HepG2 (cell line): ENCODE measurements at regions not wholly inside any gene's neighbourhood (a gene's known extent, or its start where the extent isn't known, plus 50 kb on each side); places are given as distances from the start of the nearest gene placed in this dataset.

Experiments used
- ATAC-seq: fragments of 200-7000 bp; cut with Tn5 transposase; 3 replicates; pipeline ENCODE4 v1.9.1; 2020; ENCODE audit warnings: mild to moderate bottlenecking, moderate library complexity
- BruUV-seq: library from RNA; stranded (reverse); fragments of 400-500 nt; replicated peaks from 2 replicates; lab custom pipeline; 2021; lab: Mats Ljungman, UMichigan
- CTCF ChIA-PET: fragments of 300-600 bp; formaldehyde crosslinking; extraction: SDS; loops from one replicate; lab custom pipeline; 2021; ENCODE audit warnings: low total read pairs, inconsistent platforms, low intra/inter-chr PET ratio; lab: Yijun Ruan, JAX
- POLR2A ChIA-PET: fragments of 350-600 bp; sonication (Branson Sonifier 250); formaldehyde crosslinking; loops from one replicate; lab custom pipeline; 2020; ENCODE audit warnings: antibody characterized with exemption, inconsistent platforms; lab: Yijun Ruan, JAX
- DNase-seq: peaks from one replicate; pipeline ENCODE4 v3.0.0-alpha.2; 2015; ENCODE audit warnings: low spot score
- FAIRE-seq: peaks from 3 replicates; lab custom pipeline; 2011; peaks lifted over from hg19 to GRCh38; lab: Jason Lieb, UNC
- H2AFZ ChIP-seq: one replicate; pipeline ENCODE4 v1.6.1; 2011; ENCODE audit warnings: low read length, inconsistent platforms
- H3K27ac ChIP-seq: fragments of 300-600 bp; 3 replicates; pipeline ENCODE4 v1.8.0; 2011; ENCODE audit warnings: mixed run types, mild to moderate bottlenecking, mixed read lengths, low read length, inconsistent platforms; ENCODE audit not compliant: insufficient read depth; ENCODE audit errors: extremely low read length
- H3K27me3 ChIP-seq, 2 experiments: fragments of 200-600 bp in 1 of 2; 2 replicates in 1 of 2; 3 replicates in 1 of 2; pipeline versions ENCODE4 v1.6.0 to v1.8.0; 2011; ENCODE audit warnings: low read length in 2 of 2, mild to moderate bottlenecking in 2 of 2, moderate library complexity in 2 of 2, inconsistent platforms in 1 of 2; ENCODE audit not compliant: insufficient read depth in 2 of 2, control insufficient read depth in 1 of 2
- H3K36me3 ChIP-seq, 2 experiments: fragments of 200-600 bp in 1 of 2; replicated peaks in 1 of 2; 2 replicates in 1 of 2; 3 replicates in 1 of 2; pipeline versions ENCODE4 v1.5.1 to v1.8.0; 2011; ENCODE audit warnings: low read length in 2 of 2, inconsistent platforms in 1 of 2; ENCODE audit not compliant: insufficient read depth in 2 of 2, control insufficient read depth in 1 of 2
- H3K4me1 ChIP-seq: 2 replicates; pipeline ENCODE4 v1.5.1; 2012; ENCODE audit warnings: low read length, inconsistent platforms; ENCODE audit not compliant: insufficient read depth
- H3K4me2 ChIP-seq: 2 replicates; pipeline ENCODE4 v1.6.0; 2011; ENCODE audit warnings: low read depth, low read length, inconsistent platforms
- H3K4me3 ChIP-seq, 3 experiments: fragments of 200-600 bp in 1 of 3; sonication (generic), shearing (Covaris generic) in 1 of 3; replicated peaks in 1 of 3; 2 replicates each; pipeline ENCODE4 v1.5.1; 2011 to 2016; ENCODE audit warnings: low read length in 3 of 3, inconsistent platforms in 2 of 3, low read depth in 2 of 3, mild to moderate bottlenecking in 2 of 3, control low read depth in 1 of 3, mixed read lengths in 1 of 3; ENCODE audit not compliant: insufficient read depth in 1 of 3
- H3K79me2 ChIP-seq: one replicate; pipeline ENCODE4 v1.6.1; 2011; ENCODE audit warnings: low read length, inconsistent platforms; ENCODE audit not compliant: insufficient read depth
- H3K9ac ChIP-seq: 2 replicates; pipeline ENCODE4 v1.6.0; 2011; ENCODE audit warnings: mild to moderate bottlenecking, low read depth, low read length, inconsistent platforms; ENCODE audit not compliant: insufficient read depth
- H3K9me3 ChIP-seq: 2 replicates; pipeline ENCODE4 v1.5.1; 2012; ENCODE audit warnings: mild to moderate bottlenecking, low read length
- H4K20me1 ChIP-seq: 2 replicates; pipeline ENCODE4 v1.6.0; 2011; ENCODE audit warnings: inconsistent platforms, mild to moderate bottlenecking, low read length, moderate library complexity; ENCODE audit not compliant: insufficient read depth
- AGO1 ChIP-seq: fragments of 200-400 bp; formaldehyde crosslinking; IDR thresholded peaks from 2 replicates; pipeline ENCODE4 v1.6.1; 2017; ENCODE audit warnings: mild to moderate bottlenecking, low read depth, low read length, moderate library complexity; ENCODE audit not compliant: poor library complexity, severe bottlenecking
- IRX3 ChIP-seq: sonication (generic); formaldehyde crosslinking; IDR thresholded peaks from 2 replicates; pipeline ENCODE4 v1.8.1; 2023; ENCODE audit warnings: mild to moderate bottlenecking, low read depth, missing genetic modification reagents, borderline replicate concordance
- MIER2 ChIP-seq: IDR thresholded peaks from 2 replicates; pipeline ENCODE4 v1.6.1; 2016; ENCODE audit warnings: missing biosample characterization, missing genetic modification reagents
- NFE2 ChIP-seq: sonication (generic); formaldehyde crosslinking; IDR thresholded peaks from 2 replicates; pipeline ENCODE4 v1.4.0; 2020; ENCODE audit warnings: missing genetic modification reagents
- RXRB ChIP-seq: IDR thresholded peaks from 2 replicates; pipeline ENCODE4 v1.6.1; 2016; ENCODE audit warnings: borderline replicate concordance, missing genetic modification reagents, missing compliant biosample characterization
- SNAPC2 ChIP-seq: sonication (generic); formaldehyde crosslinking; IDR thresholded peaks from 2 replicates; pipeline ENCODE4 v1.8.1; 2022; ENCODE audit warnings: mild to moderate bottlenecking, missing genetic modification reagents
- ZNF34 ChIP-seq: sonication (generic); formaldehyde crosslinking; IDR thresholded peaks from 2 replicates; pipeline ENCODE4 v1.4.0; 2020; ENCODE audit warnings: mild to moderate bottlenecking, missing genetic modification reagents, borderline replicate concordance
- ZNF567 ChIP-seq: sonication (generic); formaldehyde crosslinking; IDR thresholded peaks from 2 replicates; pipeline ENCODE4 v1.8.1; 2023; ENCODE audit warnings: mild to moderate bottlenecking, missing genetic modification reagents, borderline replicate concordance
- ZNF619 ChIP-seq: sonication (generic); formaldehyde crosslinking; IDR thresholded peaks from 2 replicates; pipeline ENCODE4 v1.4.0; 2020; ENCODE audit warnings: mild to moderate bottlenecking, missing genetic modification reagents
- ZNF678 ChIP-seq: sonication (generic); formaldehyde crosslinking; IDR thresholded peaks from 2 replicates; pipeline ENCODE4 v1.4.0; 2020; ENCODE audit warnings: mild to moderate bottlenecking, missing genetic modification reagents
- WGBS: methylation state at CpG from one replicate; pipeline ENCODE4 v1.1.6; 2017; ENCODE audit warnings: low lambda C conversion rate; 5-methylcytosine and 5-hydroxymethylcytosine counted together
- in situ Hi-C: cut with HindIII; loops from 2 replicates; pipeline ENCODE4 v1.10.0; 2017; ENCODE audit warnings: low pct_unique_long_range_greater_than_20kb; ENCODE audit not compliant: extremely low pct_ligation_motif_present
- intact Hi-C: fragments of 100-400 bp; cut with micrococcal nuclease; formaldehyde crosslinking; loops from one replicate; pipeline ENCODE4 v1.10.0; 2022; ENCODE audit not compliant: unreplicated experiment
- TF ChIP-seq, protein P1 (sequence below): sonication (generic); formaldehyde crosslinking; IDR thresholded peaks from 2 replicates; pipeline ENCODE4 v1.8.0; 2022; ENCODE audit warnings: missing genetic modification reagents, mild to moderate bottlenecking, moderate library complexity, borderline replicate concordance
- TF ChIP-seq, protein P2 (sequence below): sonication (generic); formaldehyde crosslinking; conservative IDR thresholded peaks from 2 replicates; pipeline ENCODE4 v1.4.0; 2020; ENCODE audit warnings: missing genetic modification reagents
- TF ChIP-seq, protein P3 (sequence below): sonication (generic); formaldehyde crosslinking; IDR thresholded peaks from 2 replicates; pipeline ENCODE4 v1.9.0; 2021; ENCODE audit warnings: missing genetic modification reagents, borderline replicate concordance

DNA sequence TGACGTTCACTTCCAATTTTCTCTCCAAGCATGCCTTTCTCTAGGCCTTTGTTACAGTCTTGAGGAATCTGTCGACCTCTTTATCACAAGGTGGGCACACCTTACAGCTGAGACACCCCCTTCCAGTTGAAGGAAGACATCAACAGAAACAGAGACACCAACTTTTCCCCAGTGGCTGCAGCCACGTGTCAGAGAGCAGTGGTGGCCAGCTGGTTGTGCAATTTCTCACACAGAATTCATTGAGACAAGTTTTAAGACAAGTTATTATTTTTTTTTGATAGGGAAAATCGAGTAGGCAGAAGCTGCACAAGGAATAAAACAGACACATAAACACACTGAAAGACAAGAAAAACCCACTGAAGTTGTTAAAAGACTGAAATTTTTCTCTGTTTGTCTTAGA is 436.7 kb upstream of the MDFIC2 start:
- no peak for ATAC-seq

DNA sequence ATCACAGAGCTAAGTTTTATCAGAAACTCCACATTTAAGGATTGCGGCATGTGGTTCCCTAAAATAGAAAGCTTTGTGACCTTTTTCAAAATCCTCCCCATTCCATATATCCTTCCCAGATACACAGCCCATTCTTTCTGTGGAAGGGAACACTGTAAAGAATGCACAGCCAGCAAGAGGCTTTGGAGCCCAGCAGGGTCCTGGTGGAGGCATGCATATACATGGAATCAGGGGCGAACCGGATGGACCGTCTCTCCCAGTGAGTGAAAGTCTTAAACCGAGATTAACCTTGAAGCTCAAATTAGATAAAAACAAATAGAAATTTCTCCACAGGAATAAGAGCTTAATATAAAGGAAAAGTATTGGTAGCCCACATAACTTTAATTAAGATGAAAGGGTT is 436.2 kb upstream of the MDFIC2 start:
- ATAC-seq, result no peak
- H3K4me1 ChIP-seq, result no peaks in the 10 kb centered on the region
- in situ Hi-C loops (no loop called here), intact Hi-C loops (no loop called here)
- FAIRE-seq, result no peak
- no peak overlapping the region for H3K4me2 ChIP-seq
- ChIA-PET POLR2A (no interaction called here), CTCF (no interaction called here)
- no peaks in the 10 kb centered on the region for H3K36me3 ChIP-seq
- H2AFZ ChIP-seq, result no peak overlapping the region
- no peak for DNase-seq
- H3K9ac ChIP-seq, result no peak overlapping the region
- H3K4me3 ChIP-seq, result no peak overlapping the region
- WGBS, result 55% methylated on average over 5 of the region's 5 CpGs
- H3K9me3 ChIP-seq, result no peaks in the 10 kb centered on the region
- H3K79me2 ChIP-seq, result no peaks in the 10 kb centered on the region
- H3K27me3 ChIP-seq, result no peaks in the 10 kb centered on the region
- no TSS peak for BruUV-seq
- H3K27ac ChIP-seq, result no peak overlapping the region
- no peaks in the 10 kb centered on the region for H4K20me1 ChIP-seq
- TF ChIP-seq, protein P1, sequence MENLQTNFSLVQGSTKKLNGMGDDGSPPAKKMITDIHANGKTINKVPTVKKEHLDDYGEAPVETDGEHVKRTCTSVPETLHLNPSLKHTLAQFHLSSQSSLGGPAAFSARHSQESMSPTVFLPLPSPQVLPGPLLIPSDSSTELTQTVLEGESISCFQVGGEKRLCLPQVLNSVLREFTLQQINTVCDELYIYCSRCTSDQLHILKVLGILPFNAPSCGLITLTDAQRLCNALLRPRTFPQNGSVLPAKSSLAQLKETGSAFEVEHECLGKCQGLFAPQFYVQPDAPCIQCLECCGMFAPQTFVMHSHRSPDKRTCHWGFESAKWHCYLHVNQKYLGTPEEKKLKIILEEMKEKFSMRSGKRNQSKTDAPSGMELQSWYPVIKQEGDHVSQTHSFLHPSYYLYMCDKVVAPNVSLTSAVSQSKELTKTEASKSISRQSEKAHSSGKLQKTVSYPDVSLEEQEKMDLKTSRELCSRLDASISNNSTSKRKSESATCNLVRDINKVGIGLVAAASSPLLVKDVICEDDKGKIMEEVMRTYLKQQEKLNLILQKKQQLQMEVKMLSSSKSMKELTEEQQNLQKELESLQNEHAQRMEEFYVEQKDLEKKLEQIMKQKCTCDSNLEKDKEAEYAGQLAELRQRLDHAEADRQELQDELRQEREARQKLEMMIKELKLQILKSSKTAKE (CRISPR knock-in tag), result no peak
- TF ChIP-seq ZNF34 (CRISPR knock-in tag) (no peak), ZNF619 (CRISPR knock-in tag) (no peak), IRX3 (CRISPR knock-in tag) (no peak), ZNF567 (CRISPR knock-in tag) (no peak), ZNF678 (CRISPR knock-in tag) (no peak), NFE2 (CRISPR knock-in tag) (no peak), AGO1 (no peak)
- TF ChIP-seq, protein P2, sequence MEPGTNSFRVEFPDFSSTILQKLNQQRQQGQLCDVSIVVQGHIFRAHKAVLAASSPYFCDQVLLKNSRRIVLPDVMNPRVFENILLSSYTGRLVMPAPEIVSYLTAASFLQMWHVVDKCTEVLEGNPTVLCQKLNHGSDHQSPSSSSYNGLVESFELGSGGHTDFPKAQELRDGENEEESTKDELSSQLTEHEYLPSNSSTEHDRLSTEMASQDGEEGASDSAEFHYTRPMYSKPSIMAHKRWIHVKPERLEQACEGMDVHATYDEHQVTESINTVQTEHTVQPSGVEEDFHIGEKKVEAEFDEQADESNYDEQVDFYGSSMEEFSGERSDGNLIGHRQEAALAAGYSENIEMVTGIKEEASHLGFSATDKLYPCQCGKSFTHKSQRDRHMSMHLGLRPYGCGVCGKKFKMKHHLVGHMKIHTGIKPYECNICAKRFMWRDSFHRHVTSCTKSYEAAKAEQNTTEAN, result no peak

More for the DNA sequence above, 436.7 kb upstream of the MDFIC2 start:
- Histone ChIP-seq H3K4me2 (no peak overlapping the region), H3K4me3 (no peak overlapping the region), H3K79me2 (no peaks in the 10 kb centered on the region), H4K20me1 (no peaks in the 10 kb centered on the region), H3K27ac (no peak overlapping the region), H3K9me3 (no peaks in the 10 kb centered on the region), H3K9ac (no peak overlapping the region), H3K27me3 (no peaks in the 10 kb centered on the region), H2AFZ (no peak overlapping the region), H3K4me1 (no peaks in the 10 kb centered on the region), H3K36me3 (no peaks in the 10 kb centered on the region)
- WGBS, result 0% methylated on average over 4 of the region's 4 CpGs
- TF ChIP-seq SNAPC2 (CRISPR knock-in tag), result no peak
- no peak for TF ChIP-seq MIER2 (CRISPR knock-in tag)
- no peak for TF ChIP-seq RXRB (CRISPR knock-in tag)
- TF ChIP-seq, protein P3, sequence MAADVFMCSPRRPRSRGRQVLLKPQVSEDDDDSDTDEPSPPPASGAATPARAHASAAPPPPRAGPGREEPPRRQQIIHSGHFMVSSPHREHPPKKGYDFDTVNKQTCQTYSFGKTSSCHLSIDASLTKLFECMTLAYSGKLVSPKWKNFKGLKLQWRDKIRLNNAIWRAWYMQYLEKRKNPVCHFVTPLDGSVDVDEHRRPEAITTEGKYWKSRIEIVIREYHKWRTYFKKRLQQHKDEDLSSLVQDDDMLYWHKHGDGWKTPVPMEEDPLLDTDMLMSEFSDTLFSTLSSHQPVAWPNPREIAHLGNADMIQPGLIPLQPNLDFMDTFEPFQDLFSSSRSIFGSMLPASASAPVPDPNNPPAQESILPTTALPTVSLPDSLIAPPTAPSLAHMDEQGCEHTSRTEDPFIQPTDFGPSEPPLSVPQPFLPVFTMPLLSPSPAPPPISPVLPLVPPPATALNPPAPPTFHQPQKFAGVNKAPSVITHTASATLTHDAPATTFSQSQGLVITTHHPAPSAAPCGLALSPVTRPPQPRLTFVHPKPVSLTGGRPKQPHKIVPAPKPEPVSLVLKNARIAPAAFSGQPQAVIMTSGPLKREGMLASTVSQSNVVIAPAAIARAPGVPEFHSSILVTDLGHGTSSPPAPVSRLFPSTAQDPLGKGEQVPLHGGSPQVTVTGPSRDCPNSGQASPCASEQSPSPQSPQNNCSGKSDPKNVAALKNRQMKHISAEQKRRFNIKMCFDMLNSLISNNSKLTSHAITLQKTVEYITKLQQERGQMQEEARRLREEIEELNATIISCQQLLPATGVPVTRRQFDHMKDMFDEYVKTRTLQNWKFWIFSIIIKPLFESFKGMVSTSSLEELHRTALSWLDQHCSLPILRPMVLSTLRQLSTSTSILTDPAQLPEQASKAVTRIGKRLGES (CRISPR knock-in tag), result no peak
- BruUV-seq, result no TSS peak
- intact Hi-C loops (no loop called here), in situ Hi-C loops (no loop called here)
- POLR2A ChIA-PET, result no interaction called here
- no peak for DNase-seq
- CTCF ChIA-PET, result no interaction called here
- no peak for FAIRE-seq
